HEK293 (cell line): ENCODE measurements at regions not wholly inside any gene's neighbourhood (a gene's known extent, or its start where the extent isn't known, plus 50 kb on each side); places are given as distances from the start of the nearest gene placed in this dataset.

Experiments
- CTCF ChIA-PET: fragments of 350-600 bp; formaldehyde crosslinking; extraction: SDS; loops from one replicate; lab custom pipeline; 2021; ENCODE audit warnings: antibody characterized with exemption; lab: Yijun Ruan, JAX
- POLR2A ChIA-PET: fragments of 300-600 bp; formaldehyde crosslinking; extraction: SDS; loops from one replicate; lab custom pipeline; 2020; ENCODE audit warnings: antibody characterized with exemption, inconsistent platforms; lab: Yijun Ruan, JAX
- H3K27ac ChIP-seq: fragments of 200-500 bp; sonication (Bioruptor generic); 2 replicates; pipeline ENCODE4 v1.5.1; 2014; ENCODE audit warnings: low read depth, low read length, control low read depth, inconsistent platforms; ENCODE audit errors: extremely low read depth
- H3K36me3 ChIP-seq, 2 experiments: fragments of 200-500 bp in 1 of 2; sonication (Bioruptor generic) in 1 of 2; 1 replicate in 1 of 2; 2 replicates in 1 of 2; pipeline ENCODE4 v1.5.1; 2014 to 2017; ENCODE audit warnings: inconsistent platforms in 2 of 2, low read length in 2 of 2; ENCODE audit not compliant: control insufficient read depth in 2 of 2, insufficient read depth in 1 of 2
- H3K4me1 ChIP-seq: fragments of 200-500 bp; sonication (Bioruptor generic); 2 replicates; pipeline ENCODE4 v1.5.1; 2014; ENCODE audit warnings: mild to moderate bottlenecking, low read length, inconsistent platforms; ENCODE audit not compliant: control insufficient read depth, insufficient read depth
- H3K4me3 ChIP-seq: 2 replicates; pipeline ENCODE4 v1.5.1; 2011; ENCODE audit warnings: low read depth, mild to moderate bottlenecking, control low read depth, low read length, moderate library complexity
- H3K9me3 ChIP-seq: fragments of 200-500 bp; sonication (Bioruptor generic); 2 replicates; pipeline ENCODE4 v1.5.1; 2014; ENCODE audit warnings: low read depth, low read length, inconsistent platforms; ENCODE audit not compliant: control insufficient read depth, insufficient read depth
- BCL11B ChIP-seq: fragments of 450-650 bp; formaldehyde crosslinking; IDR thresholded peaks from 2 replicates; pipeline ENCODE4 v1.5.1; 2016; ENCODE audit warnings: low read depth, missing biosample characterization, missing genetic modification characterization
- GLIS1 ChIP-seq: fragments of 450-650 bp; formaldehyde crosslinking; IDR thresholded peaks from 2 replicates; pipeline ENCODE4 v1.5.1; 2016; ENCODE audit warnings: missing biosample characterization, missing genetic modification characterization
- KLF7 ChIP-seq: fragments of 450-650 bp; formaldehyde crosslinking; IDR thresholded peaks from 2 replicates; pipeline ENCODE4 v1.5.1; 2016; ENCODE audit warnings: missing biosample characterization, missing genetic modification characterization, borderline replicate concordance
- SP2 ChIP-seq: fragments of 450-650 bp; formaldehyde crosslinking; IDR thresholded peaks from 2 replicates; pipeline ENCODE4 v1.5.1; 2016; ENCODE audit warnings: missing biosample characterization, missing genetic modification characterization
- SP3 ChIP-seq: fragments of 450-650 bp; formaldehyde crosslinking; IDR thresholded peaks from 2 replicates; pipeline ENCODE4 v1.5.1; 2016; ENCODE audit warnings: missing biosample characterization, missing genetic modification characterization
- TCF7L2 ChIP-seq: IDR thresholded peaks from 2 replicates; pipeline ENCODE4 v1.6.1; 2011; ENCODE audit warnings: low read depth, mild to moderate bottlenecking, inconsistent platforms, low read length, moderate library complexity, borderline replicate concordance
- ZNF16 ChIP-seq: fragments of 450-650 bp; formaldehyde crosslinking; IDR thresholded peaks from 2 replicates; pipeline ENCODE4 v1.5.1; 2016; ENCODE audit warnings: low read depth, missing biosample characterization, missing genetic modification characterization
- ZNF202 ChIP-seq: fragments of 450-650 bp; formaldehyde crosslinking; IDR thresholded peaks from 2 replicates; pipeline ENCODE4 v1.5.1; 2016; ENCODE audit warnings: missing biosample characterization, missing genetic modification characterization, borderline replicate concordance
- ZNF350 ChIP-seq: fragments of 450-650 bp; formaldehyde crosslinking; IDR thresholded peaks from 2 replicates; pipeline ENCODE4 v1.5.0; 2017; ENCODE audit warnings: missing biosample characterization, mild to moderate bottlenecking, missing genetic modification characterization
- ZNF394 ChIP-seq: fragments of 450-650 bp; formaldehyde crosslinking; IDR thresholded peaks from 2 replicates; pipeline ENCODE4 v1.5.1; 2016; ENCODE audit warnings: missing biosample characterization, missing genetic modification characterization, mild to moderate bottlenecking, moderate library complexity, borderline replicate concordance
- ZNF560 ChIP-seq: fragments of 450-650 bp; formaldehyde crosslinking; IDR thresholded peaks from 2 replicates; pipeline ENCODE4 v1.5.1; 2017; ENCODE audit warnings: missing biosample characterization, missing genetic modification characterization, borderline replicate concordance
- ZNF629 ChIP-seq: fragments of 450-650 bp; formaldehyde crosslinking; IDR thresholded peaks from 2 replicates; pipeline ENCODE4 v1.5.1; 2017; ENCODE audit warnings: missing biosample characterization, missing genetic modification characterization
- ZNF747 ChIP-seq: fragments of 450-650 bp; formaldehyde crosslinking; IDR thresholded peaks from 2 replicates; pipeline ENCODE4 v1.5.1; 2016; ENCODE audit warnings: missing biosample characterization, missing genetic modification characterization
- ZNF777 ChIP-seq: fragments of 450-650 bp; formaldehyde crosslinking; IDR thresholded peaks from 2 replicates; pipeline ENCODE4 v1.5.1; 2017; ENCODE audit warnings: missing biosample characterization, missing genetic modification characterization, borderline replicate concordance
- ZNF785 ChIP-seq: fragments of 450-650 bp; formaldehyde crosslinking; IDR thresholded peaks from 2 replicates; pipeline ENCODE4 v1.5.1; 2016; ENCODE audit warnings: missing biosample characterization, missing genetic modification characterization
- ZNF791 ChIP-seq: fragments of 450-650 bp; formaldehyde crosslinking; IDR thresholded peaks from 2 replicates; pipeline ENCODE4 v1.5.1; 2016; ENCODE audit warnings: missing biosample characterization, missing genetic modification characterization
- ZNF837 ChIP-seq: fragments of 450-650 bp; formaldehyde crosslinking; IDR thresholded peaks from 2 replicates; pipeline ENCODE4 v1.5.1; 2016; ENCODE audit warnings: missing biosample characterization, missing genetic modification characterization
- TF ChIP-seq, protein P1 (sequence below): fragments of 450-650 bp; formaldehyde crosslinking; IDR thresholded peaks from 2 replicates; pipeline ENCODE4 v1.5.1; 2016; ENCODE audit warnings: missing biosample characterization, missing genetic modification characterization
- TF ChIP-seq, protein P2 (sequence below): fragments of 450-650 bp; formaldehyde crosslinking; IDR thresholded peaks from 2 replicates; pipeline ENCODE4 v1.5.1; 2016; ENCODE audit warnings: missing biosample characterization, missing genetic modification characterization
- TF ChIP-seq, protein P3 (sequence below): fragments of 450-650 bp; formaldehyde crosslinking; IDR thresholded peaks from 2 replicates; pipeline ENCODE4 v1.5.1; 2016; ENCODE audit warnings: missing biosample characterization, missing genetic modification characterization
- TF ChIP-seq, protein P4 (sequence below): fragments of 450-650 bp; formaldehyde crosslinking; IDR thresholded peaks from 2 replicates; pipeline ENCODE4 v1.5.1; 2016; ENCODE audit warnings: missing biosample characterization, missing genetic modification characterization

DNA sequence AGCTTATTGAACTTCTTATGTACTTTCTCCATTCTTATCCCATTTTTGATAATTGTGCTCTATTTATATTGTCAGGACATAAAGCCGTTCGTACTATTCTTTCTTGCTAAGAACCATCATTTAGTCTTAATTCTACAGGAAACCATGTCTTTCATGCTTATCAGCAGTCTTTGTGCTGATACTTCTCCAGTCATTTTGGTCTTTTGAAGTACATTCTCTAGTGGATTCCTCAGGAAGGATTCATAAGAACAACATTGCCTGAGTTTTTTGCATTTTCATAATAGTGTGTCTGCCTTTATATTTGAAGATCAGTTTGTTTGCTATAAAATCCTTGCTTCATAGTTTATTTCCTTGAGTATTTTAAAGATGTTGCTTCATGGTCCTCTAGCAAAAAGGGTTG lies 126.6 kb upstream of the NEO1 start:
- CTCF ChIA-PET = no interaction called here
- Histone ChIP-seq H3K4me1 (no peaks in the 10 kb centered on the region), H3K27ac (no peak overlapping the region), H3K4me3 (no peak overlapping the region), H3K36me3 (no peaks in the 10 kb centered on the region), H3K9me3 (no peaks in the 10 kb centered on the region)
- TF ChIP-seq BCL11B (tag by site-specific recombination) = no peak
- TF ChIP-seq ZNF394 (tag by site-specific recombination) = no peak
- TF ChIP-seq TCF7L2 = no peak
- TF ChIP-seq ZNF785 (tag by site-specific recombination) = no peak
- TF ChIP-seq, protein P1, sequence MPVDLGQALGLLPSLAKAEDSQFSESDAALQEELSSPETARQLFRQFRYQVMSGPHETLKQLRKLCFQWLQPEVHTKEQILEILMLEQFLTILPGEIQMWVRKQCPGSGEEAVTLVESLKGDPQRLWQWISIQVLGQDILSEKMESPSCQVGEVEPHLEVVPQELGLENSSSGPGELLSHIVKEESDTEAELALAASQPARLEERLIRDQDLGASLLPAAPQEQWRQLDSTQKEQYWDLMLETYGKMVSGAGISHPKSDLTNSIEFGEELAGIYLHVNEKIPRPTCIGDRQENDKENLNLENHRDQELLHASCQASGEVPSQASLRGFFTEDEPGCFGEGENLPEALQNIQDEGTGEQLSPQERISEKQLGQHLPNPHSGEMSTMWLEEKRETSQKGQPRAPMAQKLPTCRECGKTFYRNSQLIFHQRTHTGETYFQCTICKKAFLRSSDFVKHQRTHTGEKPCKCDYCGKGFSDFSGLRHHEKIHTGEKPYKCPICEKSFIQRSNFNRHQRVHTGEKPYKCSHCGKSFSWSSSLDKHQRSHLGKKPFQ = no peak
- TF ChIP-seq ZNF747 (tag by site-specific recombination) = no peak
- TF ChIP-seq ZNF791 (tag by site-specific recombination) = no peak
- TF ChIP-seq ZNF16 (tag by site-specific recombination) = no peak
- TF ChIP-seq KLF7 (tag by site-specific recombination) = no peak
- TF ChIP-seq ZNF629 (tag by site-specific recombination) = no peak
- TF ChIP-seq ZNF350 (tag by site-specific recombination) = no peak
- TF ChIP-seq, protein P2, sequence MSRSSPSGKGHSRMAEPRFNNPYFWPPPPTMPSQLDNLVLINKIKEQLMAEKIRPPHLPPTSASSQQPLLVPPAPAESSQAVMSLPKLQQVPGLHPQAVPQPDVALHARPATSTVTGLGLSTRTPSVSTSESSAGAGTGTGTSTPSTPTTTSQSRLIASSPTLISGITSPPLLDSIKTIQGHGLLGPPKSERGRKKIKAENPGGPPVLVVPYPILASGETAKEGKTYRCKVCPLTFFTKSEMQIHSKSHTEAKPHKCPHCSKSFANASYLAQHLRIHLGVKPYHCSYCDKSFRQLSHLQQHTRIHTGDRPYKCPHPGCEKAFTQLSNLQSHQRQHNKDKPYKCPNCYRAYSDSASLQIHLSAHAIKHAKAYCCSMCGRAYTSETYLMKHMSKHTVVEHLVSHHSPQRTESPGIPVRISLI (tag by site-specific recombination) = no peak
- no peak for TF ChIP-seq ZNF837
- TF ChIP-seq SP2 (tag by site-specific recombination) = no peak
- POLR2A ChIA-PET = no interaction called here

DNA sequence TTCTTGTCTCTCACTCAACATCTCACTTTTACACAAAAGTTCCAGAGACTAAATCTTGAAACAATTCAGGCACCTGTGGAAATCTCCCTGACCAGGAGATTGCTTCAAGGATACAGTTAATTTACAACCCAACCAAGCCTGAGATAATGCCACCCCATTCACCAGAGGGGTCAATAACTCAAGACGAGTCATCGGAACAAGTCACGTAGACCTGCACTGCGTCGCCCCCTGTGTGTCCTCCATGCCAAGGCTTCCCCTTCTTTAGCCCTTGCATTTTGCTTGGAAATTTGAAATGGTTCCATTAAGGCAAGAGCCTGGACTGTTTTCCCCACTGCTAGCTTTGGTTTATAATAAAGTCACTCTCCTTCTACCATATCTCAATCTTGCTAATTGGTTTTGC lies 129.0 kb upstream of the NEO1 start:
- Histone ChIP-seq H3K27ac (no peak overlapping the region), H3K4me3 (no peak overlapping the region), H3K4me1 (no peaks in the 10 kb centered on the region), H3K36me3 (no peaks in the 10 kb centered on the region), H3K9me3 (no peaks in the 10 kb centered on the region)
- no peak for TF ChIP-seq ZNF560 (tag by site-specific recombination)
- TF ChIP-seq SP3 (tag by site-specific recombination) = no peak
- TF ChIP-seq ZNF202 (tag by site-specific recombination) = no peak
- no peak for TF ChIP-seq ZNF777 (tag by site-specific recombination)
- no peak for TF ChIP-seq GLIS1 (tag by site-specific recombination)
- TF ChIP-seq, protein P3, sequence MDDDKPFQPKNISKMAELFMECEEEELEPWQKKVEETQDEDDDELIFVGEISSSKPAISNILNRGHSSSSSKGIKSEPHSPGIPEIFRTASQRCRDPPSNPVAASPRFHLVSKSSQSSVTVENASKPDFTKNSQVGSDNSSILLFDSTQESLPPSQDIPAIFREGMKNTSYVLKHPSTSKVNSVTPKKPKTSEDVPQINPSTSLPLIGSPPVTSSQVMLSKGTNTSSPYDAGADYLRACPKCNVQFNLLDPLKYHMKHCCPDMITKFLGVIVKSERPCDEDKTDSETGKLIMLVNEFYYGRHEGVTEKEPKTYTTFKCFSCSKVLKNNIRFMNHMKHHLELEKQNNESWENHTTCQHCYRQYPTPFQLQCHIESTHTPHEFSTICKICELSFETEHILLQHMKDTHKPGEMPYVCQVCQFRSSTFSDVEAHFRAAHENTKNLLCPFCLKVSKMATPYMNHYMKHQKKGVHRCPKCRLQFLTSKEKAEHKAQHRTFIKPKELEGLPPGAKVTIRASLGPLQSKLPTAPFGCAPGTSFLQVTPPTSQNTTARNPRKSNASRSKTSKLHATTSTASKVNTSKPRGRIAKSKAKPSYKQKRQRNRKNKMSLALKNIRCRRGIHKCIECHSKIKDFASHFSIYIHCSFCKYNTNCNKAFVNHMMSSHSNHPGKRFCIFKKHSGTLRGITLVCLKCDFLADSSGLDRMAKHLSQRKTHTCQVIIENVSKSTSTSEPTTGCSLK (tag by site-specific recombination) = no peak
- no peak for TF ChIP-seq TCF7L2
- TF ChIP-seq, protein P4, sequence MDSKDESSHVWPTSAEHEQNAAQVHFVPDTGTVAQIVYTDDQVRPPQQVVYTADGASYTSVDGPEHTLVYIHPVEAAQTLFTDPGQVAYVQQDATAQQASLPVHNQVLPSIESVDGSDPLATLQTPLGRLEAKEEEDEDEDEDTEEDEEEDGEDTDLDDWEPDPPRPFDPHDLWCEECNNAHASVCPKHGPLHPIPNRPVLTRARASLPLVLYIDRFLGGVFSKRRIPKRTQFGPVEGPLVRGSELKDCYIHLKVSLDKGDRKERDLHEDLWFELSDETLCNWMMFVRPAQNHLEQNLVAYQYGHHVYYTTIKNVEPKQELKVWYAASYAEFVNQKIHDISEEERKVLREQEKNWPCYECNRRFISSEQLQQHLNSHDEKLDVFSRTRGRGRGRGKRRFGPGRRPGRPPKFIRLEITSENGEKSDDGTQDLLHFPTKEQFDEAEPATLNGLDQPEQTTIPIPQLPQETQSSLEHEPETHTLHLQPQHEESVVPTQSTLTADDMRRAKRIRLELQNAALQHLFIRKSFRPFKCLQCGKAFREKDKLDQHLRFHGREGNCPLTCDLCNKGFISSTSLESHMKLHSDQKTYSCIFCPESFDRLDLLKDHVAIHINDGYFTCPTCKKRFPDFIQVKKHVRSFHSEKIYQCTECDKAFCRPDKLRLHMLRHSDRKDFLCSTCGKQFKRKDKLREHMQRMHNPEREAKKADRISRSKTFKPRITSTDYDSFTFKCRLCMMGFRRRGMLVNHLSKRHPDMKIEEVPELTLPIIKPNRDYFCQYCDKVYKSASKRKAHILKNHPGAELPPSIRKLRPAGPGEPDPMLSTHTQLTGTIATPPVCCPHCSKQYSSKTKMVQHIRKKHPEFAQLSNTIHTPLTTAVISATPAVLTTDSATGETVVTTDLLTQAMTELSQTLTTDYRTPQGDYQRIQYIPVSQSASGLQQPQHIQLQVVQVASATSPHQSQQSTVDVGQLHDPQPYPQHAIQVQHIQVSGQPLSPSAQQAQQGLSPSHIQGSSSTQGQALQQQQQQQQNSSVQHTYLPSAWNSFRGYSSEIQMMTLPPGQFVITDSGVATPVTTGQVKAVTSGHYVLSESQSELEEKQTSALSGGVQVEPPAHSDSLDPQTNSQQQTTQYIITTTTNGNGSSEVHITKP (tag by site-specific recombination) = no peak
- POLR2A ChIA-PET = no interaction called here
- CTCF ChIA-PET = interaction anchor here (0.9 kb wide), 1 partner anchor 14 kb away, joined by 4 read pairs; no protein-coding TSS in a partner anchor
